Smooth muscle cell (in vitro differentiated cells): ENCODE measurements at regions not wholly inside any gene's neighbourhood (a gene's known extent, or its start where the extent isn't known, plus 50 kb on each side); places are given as distances from the start of the nearest gene placed in this dataset.

ENCODE experiments used
- DNase-seq: peaks from one replicate; lab custom pipeline; 2025; ENCODE audit not compliant: unreplicated experiment; lab: John Stamatoyannopoulos, UW
- H2AFZ ChIP-seq: fragments of 200-600 bp; sonication (generic); 2 replicates; pipeline ENCODE4 v1.6.0; 2016; ENCODE audit warnings: antibody characterized with exemption, low read depth, mild to moderate bottlenecking
- H3F3A ChIP-seq: fragments of 200-600 bp; sonication (generic); 2 replicates; pipeline ENCODE4 v1.6.0; 2017; ENCODE audit warnings: antibody characterized with exemption, low read depth
- H3K27ac ChIP-seq: fragments of 200-600 bp; sonication (generic); 2 replicates; pipeline ENCODE4 v1.5.1; 2016; ENCODE audit warnings: low read depth, mild to moderate bottlenecking
- H3K27me3 ChIP-seq: fragments of 200-600 bp; sonication (generic); 2 replicates; pipeline ENCODE4 v1.6.1; 2016; ENCODE audit warnings: low read depth, mild to moderate bottlenecking
- H3K36me3 ChIP-seq: fragments of 200-600 bp; sonication (generic); 2 replicates; pipeline ENCODE4 v1.5.1; 2016; ENCODE audit warnings: low read depth
- H3K4me1 ChIP-seq: fragments of 200-600 bp; sonication (generic); 2 replicates; pipeline ENCODE4 v1.5.1; 2016; ENCODE audit warnings: low read depth
- H3K4me2 ChIP-seq: fragments of 200-600 bp; sonication (generic); 2 replicates; pipeline ENCODE4 v1.6.0; 2016; ENCODE audit warnings: mild to moderate bottlenecking
- H3K4me3 ChIP-seq: fragments of 200-600 bp; sonication (generic); 2 replicates; pipeline ENCODE4 v1.5.1; 2016; ENCODE audit warnings: mild to moderate bottlenecking
- H3K79me2 ChIP-seq: fragments of 200-600 bp; sonication (generic); 2 replicates; pipeline ENCODE4 v1.6.0; 2016; ENCODE audit warnings: low read depth, mild to moderate bottlenecking
- H3K9ac ChIP-seq: fragments of 200-600 bp; sonication (generic); 2 replicates; pipeline ENCODE4 v1.6.0; 2016; ENCODE audit warnings: low read depth
- H3K9me3 ChIP-seq: fragments of 200-600 bp; sonication (generic); replicated peaks from 2 replicates; pipeline ENCODE4 v1.5.1; 2016; ENCODE audit warnings: low read depth
- H4K20me1 ChIP-seq: fragments of 200-600 bp; sonication (generic); 2 replicates; pipeline ENCODE4 v1.6.0; 2016; ENCODE audit warnings: low read depth
- WGBS: methylation state at CpG from one replicate; pipeline ENCODE4 v1.1.7; 2016; ENCODE audit warnings: low lambda C conversion rate; 5-methylcytosine and 5-hydroxymethylcytosine counted together
- TF ChIP-seq, protein P1 (sequence below): fragments of 200-600 bp; sonication (generic); IDR thresholded peaks from 2 replicates; pipeline ENCODE4 v1.5.1; 2017; ENCODE audit warnings: borderline replicate concordance, mild to moderate bottlenecking, antibody characterized with exemption; ENCODE audit not compliant: insufficient read depth, poor library complexity, severe bottlenecking

DNA sequence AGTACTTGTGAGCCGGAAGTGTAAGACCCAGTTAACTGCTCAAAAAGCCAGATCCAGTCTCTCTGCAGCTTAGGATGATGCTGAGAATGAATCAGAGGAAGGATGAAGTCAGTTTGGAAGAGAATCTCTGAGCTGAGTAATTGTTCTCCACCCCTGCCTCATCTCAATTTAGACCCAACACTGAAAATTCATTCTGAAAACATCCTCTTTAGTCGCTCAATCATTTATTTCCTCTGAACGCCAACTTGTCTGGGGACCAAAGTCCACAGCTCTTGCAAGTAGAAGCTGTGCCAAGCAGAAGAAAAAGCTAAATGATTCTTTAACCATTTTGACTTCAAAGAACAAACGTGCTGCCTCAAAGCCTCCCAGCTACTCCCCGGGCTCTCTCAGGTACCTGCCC lies 177.1 kb upstream of the KLHL29 start:
- no peaks in the 10 kb centered on the region for H3K36me3 ChIP-seq
- no peaks in the 10 kb centered on the region for H3K9me3 ChIP-seq
- H3K4me1 ChIP-seq = no peaks in the 10 kb centered on the region
- 90% methylated on average over 5 of the region's 5 CpGs for WGBS
- DNase-seq = no peak
- TF ChIP-seq, protein P1, sequence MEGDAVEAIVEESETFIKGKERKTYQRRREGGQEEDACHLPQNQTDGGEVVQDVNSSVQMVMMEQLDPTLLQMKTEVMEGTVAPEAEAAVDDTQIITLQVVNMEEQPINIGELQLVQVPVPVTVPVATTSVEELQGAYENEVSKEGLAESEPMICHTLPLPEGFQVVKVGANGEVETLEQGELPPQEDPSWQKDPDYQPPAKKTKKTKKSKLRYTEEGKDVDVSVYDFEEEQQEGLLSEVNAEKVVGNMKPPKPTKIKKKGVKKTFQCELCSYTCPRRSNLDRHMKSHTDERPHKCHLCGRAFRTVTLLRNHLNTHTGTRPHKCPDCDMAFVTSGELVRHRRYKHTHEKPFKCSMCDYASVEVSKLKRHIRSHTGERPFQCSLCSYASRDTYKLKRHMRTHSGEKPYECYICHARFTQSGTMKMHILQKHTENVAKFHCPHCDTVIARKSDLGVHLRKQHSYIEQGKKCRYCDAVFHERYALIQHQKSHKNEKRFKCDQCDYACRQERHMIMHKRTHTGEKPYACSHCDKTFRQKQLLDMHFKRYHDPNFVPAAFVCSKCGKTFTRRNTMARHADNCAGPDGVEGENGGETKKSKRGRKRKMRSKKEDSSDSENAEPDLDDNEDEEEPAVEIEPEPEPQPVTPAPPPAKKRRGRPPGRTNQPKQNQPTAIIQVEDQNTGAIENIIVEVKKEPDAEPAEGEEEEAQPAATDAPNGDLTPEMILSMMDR = no peak
- no peak overlapping the region for H3K4me2 ChIP-seq
- H3K27me3 ChIP-seq = no peaks in the 10 kb centered on the region
- no peak overlapping the region for H3K27ac ChIP-seq
- no peaks in the 10 kb centered on the region for H3K79me2 ChIP-seq
- H3K9ac ChIP-seq = no peak overlapping the region
- H4K20me1 ChIP-seq = no peaks in the 10 kb centered on the region
- no peak overlapping the region for H2AFZ ChIP-seq
- H3K4me3 ChIP-seq = no peak overlapping the region
- H3F3A ChIP-seq = no peaks in the 10 kb centered on the region

- TF ChIP-seq, protein P1 = no peak
- Histone ChIP-seq H3K4me2 (no peak overlapping the region), H3K9me3 (no peaks in the 10 kb centered on the region), H3K27ac (no peak overlapping the region), H3K4me1 (no peaks in the 10 kb centered on the region), H3K9ac (no peak overlapping the region), H3K79me2 (no peaks in the 10 kb centered on the region), H3K36me3 (no peaks in the 10 kb centered on the region), H3F3A (no peaks in the 10 kb centered on the region), H3K27me3 (no peaks in the 10 kb centered on the region), H2AFZ (no peak overlapping the region), H3K4me3 (no peak overlapping the region), H4K20me1 (no peaks in the 10 kb centered on the region)
- WGBS = 45% methylated on average over 2 of the region's 2 CpGs
- no peak for DNase-seq
These were observed 176.6 kb upstream of the KLHL29 start for GRCh38 chr2:23208339-23208738.

DNA sequence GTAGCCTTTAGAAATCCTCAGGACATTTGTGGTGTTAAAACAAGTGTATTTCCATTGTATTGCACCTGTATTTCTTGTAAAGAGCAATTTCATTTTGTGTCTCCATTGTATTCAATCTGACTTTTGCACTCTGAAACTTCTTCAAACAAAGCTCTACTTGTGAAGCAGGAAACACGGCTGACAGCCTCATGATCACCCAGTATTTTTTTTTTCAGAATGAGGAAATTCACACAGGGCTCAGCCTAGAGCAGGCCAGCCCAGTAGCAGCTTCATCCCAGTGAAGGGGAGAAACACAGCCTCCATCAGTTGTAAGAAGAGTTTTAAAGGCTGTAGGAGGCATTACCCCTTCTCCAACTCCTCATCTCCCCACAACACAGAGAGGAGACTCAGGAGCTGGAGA lies 175.9 kb upstream of the KLHL29 start:
- Histone ChIP-seq H3K9me3 (no peaks in the 10 kb centered on the region), H3K4me1 (no peaks in the 10 kb centered on the region), H4K20me1 (no peaks in the 10 kb centered on the region), H3K79me2 (no peaks in the 10 kb centered on the region), H3K9ac (no peak overlapping the region), H2AFZ (no peak overlapping the region), H3K4me2 (no peak overlapping the region), H3K4me3 (no peak overlapping the region), H3K27ac (no peak overlapping the region), H3K36me3 (no peaks in the 10 kb centered on the region), H3K27me3 (no peaks in the 10 kb centered on the region), H3F3A (no peaks in the 10 kb centered on the region)
- no peak for DNase-seq
- TF ChIP-seq, protein P1 = no peak
- 0% methylated on average over 1 of the region's 1 CpG for WGBS

GRCh38 chr2:23211987-23212583 lies 172.9 kb upstream of the KLHL29 start:
- no peak overlapping the region for H3K27ac ChIP-seq
- H3K9me3 ChIP-seq = no peaks in the 10 kb centered on the region
- no peak overlapping the region for H3K4me2 ChIP-seq
- WGBS = 89% methylated on average over 5 of the region's 5 CpGs
- H3K4me3 ChIP-seq = no peak overlapping the region
- no peak overlapping the region for H2AFZ ChIP-seq
- no peaks in the 10 kb centered on the region for H3F3A ChIP-seq
- DNase-seq = no peak
- H4K20me1 ChIP-seq = no peaks in the 10 kb centered on the region
- no peaks in the 10 kb centered on the region for H3K27me3 ChIP-seq
- H3K4me1 ChIP-seq = no peaks in the 10 kb centered on the region
- no peaks in the 10 kb centered on the region for H3K36me3 ChIP-seq
- TF ChIP-seq, protein P1 = no peak
- no peak overlapping the region for H3K9ac ChIP-seq
- H3K79me2 ChIP-seq = no peaks in the 10 kb centered on the region
